T-cell (primary cell): ENCODE measurements at regions not wholly inside any gene's neighbourhood (a gene's known extent, or its start where the extent isn't known, plus 50 kb on each side); places are given as distances from the start of the nearest gene placed in this dataset.

Experiments
- ATAC-seq, 4 experiments: fragments of 200-7000 bp in 3 of 4; fragments of 150-1000 bp in 1 of 4; cut with Tn5 transposase; replicated peaks in 1 of 4; 1 replicate in 3 of 4; 2 replicates in 1 of 4; pipeline ENCODE4 v1.10.0; 2021; ENCODE audit warnings: moderate library complexity in 3 of 4, mild to moderate bottlenecking in 2 of 4, moderate number of reproducible peaks in 1 of 4
- CTCF ChIA-PET, 2 donors: fragments of 300-600 bp; sonication (Branson Sonifier 250); formaldehyde crosslinking; loops; one replicate each; lab custom pipeline; 2022; ENCODE audit warnings: antibody characterized with exemption in 2 of 2; lab: Charles Lee
- POLR2A ChIA-PET, 2 donors: fragments of 300-600 bp; sonication (Branson Sonifier 250); formaldehyde crosslinking; loops; one replicate each; lab custom pipeline; 2022; ENCODE audit warnings: antibody characterized with exemption in 2 of 2; lab: Charles Lee
- DNase-seq, 35 experiments: peaks; one replicate each; pipeline versions ENCODE4 v3.0.0 to v3.0.0-alpha.2; 2013 to 2023
- H3K27ac ChIP-seq: one replicate; pipeline ENCODE4 v1.5.1; 2013; ENCODE audit warnings: low read length
- H3K27me3 ChIP-seq, 2 experiments: replicated peaks in 1 of 2; 1 replicate in 1 of 2; 2 replicates in 1 of 2; pipeline versions ENCODE4 v1.6.1 to v1.7.0; 2013; ENCODE audit warnings: low read length in 1 of 2, mixed read lengths in 1 of 2; ENCODE audit not compliant: control insufficient read depth in 2 of 2, insufficient read depth in 2 of 2; ENCODE audit errors: extremely low read depth in 1 of 2
- H3K36me3 ChIP-seq, 2 donors: 1 replicate in 1 of 2; 2 replicates in 1 of 2; pipeline versions ENCODE4 v1.6.1 to v1.7.0; 2013; ENCODE audit warnings: low read length in 1 of 2; ENCODE audit not compliant: control insufficient read depth in 2 of 2, insufficient read depth in 1 of 2; ENCODE audit errors: extremely low read depth in 1 of 2
- H3K4me1 ChIP-seq, 2 experiments: 1 replicate in 1 of 2; 2 replicates in 1 of 2; pipeline versions ENCODE4 v1.6.1 to v1.7.0; 2013; ENCODE audit warnings: low read length in 2 of 2, mixed read lengths in 1 of 2; ENCODE audit not compliant: insufficient read depth in 2 of 2, control insufficient read depth in 1 of 2; ENCODE audit errors: extremely low read depth in 1 of 2
- H3K4me3 ChIP-seq, 2 donors: 1 replicate in 1 of 2; 2 replicates in 1 of 2; pipeline versions ENCODE4 v1.5.1 to v1.7.0; 2013; ENCODE audit warnings: mild to moderate bottlenecking in 2 of 2, low read length in 1 of 2, moderate library complexity in 1 of 2; ENCODE audit not compliant: control insufficient read depth in 1 of 2; ENCODE audit errors: extremely low read depth in 1 of 2
- H3K9me3 ChIP-seq: 2 replicates; pipeline ENCODE4 v1.7.0; 2013
- H3K27ac Mint-ChIP-seq, 2 donors: one replicate each; pipeline ENCODE4 v1.8.0; 2020 to 2021; ENCODE audit warnings: mild to moderate bottlenecking in 2 of 2, mixed read lengths in 2 of 2
- H3K27me3 Mint-ChIP-seq, 2 donors: one replicate each; pipeline ENCODE4 v1.8.0; 2021 to 2022; ENCODE audit warnings: mixed read lengths in 2 of 2
- H3K36me3 Mint-ChIP-seq: one replicate; pipeline ENCODE4 v1.8.0; 2021; ENCODE audit warnings: mixed read lengths
- H3K4me1 Mint-ChIP-seq, 3 donors: one replicate each; pipeline ENCODE4 v1.8.0; 2020 to 2022; ENCODE audit warnings: mixed read lengths in 3 of 3, mild to moderate bottlenecking in 1 of 3
- H3K4me3 Mint-ChIP-seq, 3 donors: one replicate each; pipeline ENCODE4 v1.8.0; 2020 to 2022; ENCODE audit warnings: mild to moderate bottlenecking in 3 of 3, mixed read lengths in 3 of 3, moderate library complexity in 3 of 3
- H3K9me3 Mint-ChIP-seq, 3 donors: one replicate each; pipeline ENCODE4 v1.8.0; 2020 to 2022; ENCODE audit warnings: mixed read lengths in 3 of 3
- WGBS: methylation state at CpG from one replicate; pipeline ENCODE4 v1.1.5; 2013; ENCODE audit warnings: missing lambda C conversion rate; ENCODE audit not compliant: insufficient coverage; 5-methylcytosine and 5-hydroxymethylcytosine counted together

- Histone ChIP-seq H3K27me3 (no peaks in the 10 kb centered on the region), H3K27ac (no peak overlapping the region), H3K9me3 (no peaks in the 10 kb centered on the region), H3K4me3 (no peak overlapping the region), H3K4me1 (no peaks in the 10 kb centered on the region), H3K36me3 (no peaks in the 10 kb centered on the region)
- H3K4me3 Mint-ChIP-seq: no peak overlapping the region
- H3K36me3 Mint-ChIP-seq: no peaks in the 10 kb centered on the region
- H3K4me1 Mint-ChIP-seq: no peaks in the 10 kb centered on the region
- peaks cover 2 to 13% of the 10 kb centered on the region in 2 donors for H3K27me3 Mint-ChIP-seq
- no peak for ATAC-seq
- no peak overlapping the region for H3K27ac Mint-ChIP-seq
- ChIA-PET CTCF (no interaction called here), POLR2A (no interaction called here)
- peaks cover 0 to 3% (median 0%) of the 10 kb centered on the region in 3 donors for H3K9me3 Mint-ChIP-seq
- DNase-seq: no peak
- 100% methylated on average over 1 of the region's 2 CpGs for WGBS
Measured at GRCh38 chr4:127574643-127575042, 58.1 kb upstream of the INTU start.

- H3K4me3 Mint-ChIP-seq: no peak overlapping the region
- Histone ChIP-seq H3K36me3 (no peaks in the 10 kb centered on the region), H3K4me1 (no peaks in the 10 kb centered on the region), H3K27me3 (no peaks in the 10 kb centered on the region), H3K9me3 (no peaks in the 10 kb centered on the region), H3K27ac (no peak overlapping the region), H3K4me3 (no peak overlapping the region)
- H3K27me3 Mint-ChIP-seq: peaks cover 2 to 17% of the 10 kb centered on the region in 2 donors
- H3K9me3 Mint-ChIP-seq: peaks cover 0 to 3% (median 0%) of the 10 kb centered on the region in 3 donors
- POLR2A ChIA-PET: no interaction called here
- ATAC-seq (no peak), DNase-seq (no peak)
- no peak overlapping the region for H3K27ac Mint-ChIP-seq
- no peaks in the 10 kb centered on the region for H3K36me3 Mint-ChIP-seq
- H3K4me1 Mint-ChIP-seq: no peaks in the 10 kb centered on the region
- CTCF ChIA-PET: no interaction called here
- WGBS: no CpG with 5 or more reads among the region's 2 CpGs
Measured at GRCh38 chr4:127575888-127576287, 56.9 kb upstream of the INTU start.

DNA sequence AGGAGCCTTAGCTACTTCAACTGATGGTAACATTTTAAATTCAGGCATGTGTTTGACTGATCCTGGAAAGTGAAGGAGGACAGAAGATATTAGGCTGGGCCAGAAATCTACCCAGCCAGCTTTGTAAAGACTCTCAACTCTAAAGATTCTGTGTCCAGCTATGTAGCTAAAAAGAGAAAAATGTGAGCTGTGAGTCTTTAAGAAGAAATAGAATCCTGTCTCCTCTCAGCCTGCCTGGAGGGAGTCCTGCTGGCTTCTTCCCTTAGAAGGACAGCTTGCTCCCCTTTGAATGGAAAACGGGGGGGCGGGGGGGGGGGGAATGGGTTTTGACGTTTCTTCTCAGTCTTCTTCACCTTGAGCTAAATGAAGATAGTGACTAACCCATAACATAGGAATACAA is 54.3 kb upstream of the INTU start:
- H3K4me1 Mint-ChIP-seq: no peaks in the 10 kb centered on the region
- no peak overlapping the region for H3K4me3 Mint-ChIP-seq
- Histone ChIP-seq H3K9me3 (no peaks in the 10 kb centered on the region), H3K36me3 (no peaks in the 10 kb centered on the region), H3K4me1 (no peaks in the 10 kb centered on the region), H3K27me3 (peaks cover 0 to 6% of the 10 kb centered on the region in 2 experiments), H3K4me3 (no peak overlapping the region), H3K27ac (no peak overlapping the region)
- WGBS: no CpG with 5 or more reads among the region's 3 CpGs
- POLR2A ChIA-PET: no interaction called here
- ATAC-seq (no peak), DNase-seq (no peak)
- no peak overlapping the region for H3K27ac Mint-ChIP-seq
- CTCF ChIA-PET: no interaction called here
- H3K27me3 Mint-ChIP-seq: peaks cover 2 to 17% of the 10 kb centered on the region in 2 donors
- H3K36me3 Mint-ChIP-seq: no peaks in the 10 kb centered on the region
- peaks cover 0 to 3% (median 0%) of the 10 kb centered on the region in 3 donors for H3K9me3 Mint-ChIP-seq

DNA sequence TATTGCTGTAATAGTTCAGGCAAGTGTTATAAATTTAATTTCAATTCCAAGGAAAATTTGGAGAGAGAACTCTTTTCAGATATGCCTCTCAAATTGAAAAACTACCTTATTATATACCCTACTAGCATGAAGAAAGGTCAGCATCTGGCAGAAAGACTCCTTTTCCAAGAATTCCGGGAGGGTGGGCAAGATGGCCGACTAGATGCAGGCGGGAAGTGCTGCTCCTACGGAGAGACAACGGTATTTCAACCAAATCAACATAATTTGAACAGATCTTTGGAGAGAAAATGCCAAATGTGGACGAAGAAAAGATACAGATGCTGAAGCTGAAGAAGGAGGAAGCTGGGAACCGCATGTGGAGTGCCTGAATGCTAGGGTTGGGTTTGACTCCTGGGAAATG is 53.8 kb upstream of the INTU start:
- Mint-ChIP-seq H3K36me3 (no peaks in the 10 kb centered on the region), H3K4me3 (no peak overlapping the region), H3K9me3 (peaks cover 0 to 3% (median 0%) of the 10 kb centered on the region in 3 donors), H3K4me1 (no peaks in the 10 kb centered on the region), H3K27ac (no peak overlapping the region), H3K27me3 (peaks cover 2 to 17% of the 10 kb centered on the region in 2 donors)
- 93% methylated on average over 2 of the region's 7 CpGs for WGBS
- ChIA-PET CTCF (no interaction called here), POLR2A (no interaction called here)
- ATAC-seq (no peak), DNase-seq (no peak)
- no peak overlapping the region for H3K4me3 ChIP-seq
- no peaks in the 10 kb centered on the region for H3K9me3 ChIP-seq
- H3K36me3 ChIP-seq: no peaks in the 10 kb centered on the region
- H3K4me1 ChIP-seq: no peaks in the 10 kb centered on the region
- H3K27me3 ChIP-seq: peaks cover 0 to 6% of the 10 kb centered on the region in 2 experiments
- no peak overlapping the region for H3K27ac ChIP-seq

GRCh38 chr4:127579821-127580220 is 52.9 kb upstream of the INTU start:
- CTCF ChIA-PET: no interaction called here
- no peak overlapping the region for H3K27ac ChIP-seq
- POLR2A ChIA-PET: no interaction called here
- Mint-ChIP-seq H3K36me3 (no peaks in the 10 kb centered on the region), H3K27ac (no peak overlapping the region), H3K4me1 (no peaks in the 10 kb centered on the region), H3K27me3 (peaks cover under 1 to 12% of the 10 kb centered on the region in 2 donors), H3K9me3 (no peaks in the 10 kb centered on the region), H3K4me3 (no peak overlapping the region)
- ATAC-seq: no peak
- no peak overlapping the region for H3K4me3 ChIP-seq
- no peaks in the 10 kb centered on the region for H3K4me1 ChIP-seq
- H3K27me3 ChIP-seq: peaks cover 0 to 6% of the 10 kb centered on the region in 2 experiments
- DNase-seq: no peak
- no peaks in the 10 kb centered on the region for H3K9me3 ChIP-seq
- WGBS: 91% methylated on average over 11 of the region's 12 CpGs
- H3K36me3 ChIP-seq: no peaks in the 10 kb centered on the region

DNA sequence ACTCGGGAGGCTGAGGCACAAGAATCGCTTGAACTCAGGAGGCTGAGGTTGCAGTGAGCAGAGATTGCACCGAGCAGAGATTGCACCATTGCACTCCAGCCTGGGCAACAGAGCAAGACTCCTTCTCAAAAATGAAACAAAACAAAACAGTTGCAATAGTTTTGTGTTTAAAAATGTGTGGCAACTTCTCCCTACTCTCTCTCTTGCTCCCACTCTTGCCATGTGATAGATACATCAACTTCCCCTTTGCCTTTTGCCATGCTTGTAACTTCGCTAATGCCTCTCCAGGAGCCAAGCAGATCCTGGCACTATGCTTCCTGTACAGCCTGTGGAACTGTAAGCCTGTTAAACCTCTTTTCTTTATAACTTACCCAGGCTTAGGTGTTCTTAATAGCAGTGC is 52.5 kb upstream of the INTU start:
- no peak overlapping the region for H3K27ac ChIP-seq
- H3K27ac Mint-ChIP-seq: no peak overlapping the region
- no CpG with 5 or more reads among the region's 4 CpGs for WGBS
- no peaks in the 10 kb centered on the region for H3K36me3 ChIP-seq
- ATAC-seq: no peak
- H3K27me3 ChIP-seq: peaks cover 0 to 6% of the 10 kb centered on the region in 2 experiments
- no peak for DNase-seq
- no peaks in the 10 kb centered on the region for H3K9me3 Mint-ChIP-seq
- CTCF ChIA-PET: no interaction called here
- peaks cover 0 to 12% of the 10 kb centered on the region in 2 donors for H3K27me3 Mint-ChIP-seq
- POLR2A ChIA-PET: no interaction called here
- no peaks in the 10 kb centered on the region for H3K4me1 Mint-ChIP-seq
- no peak overlapping the region for H3K4me3 Mint-ChIP-seq
- H3K4me1 ChIP-seq: no peaks in the 10 kb centered on the region
- H3K9me3 ChIP-seq: no peaks in the 10 kb centered on the region
- H3K4me3 ChIP-seq: no peak overlapping the region
- H3K36me3 Mint-ChIP-seq: no peaks in the 10 kb centered on the region

- Mint-ChIP-seq H3K4me3 (no peak overlapping the region), H3K27me3 (peaks cover 0 to 12% of the 10 kb centered on the region in 2 donors), H3K27ac (no peak overlapping the region), H3K4me1 (no peaks in the 10 kb centered on the region), H3K9me3 (no peaks in the 10 kb centered on the region), H3K36me3 (no peaks in the 10 kb centered on the region)
- H3K9me3 ChIP-seq: no peaks in the 10 kb centered on the region
- no peak overlapping the region for H3K4me3 ChIP-seq
- no peak overlapping the region for H3K27ac ChIP-seq
- ChIA-PET CTCF (no interaction called here), POLR2A (no interaction called here)
- WGBS: 100% methylated on average over 1 of the region's 2 CpGs
- peaks cover 0 to 6% of the 10 kb centered on the region in 2 experiments for H3K27me3 ChIP-seq
- H3K36me3 ChIP-seq: no peaks in the 10 kb centered on the region
- ATAC-seq: no peak
- DNase-seq: no peak
- H3K4me1 ChIP-seq: no peaks in the 10 kb centered on the region
Measured at GRCh38 chr4:127580891-127581290, 51.9 kb upstream of the INTU start.
